NT2/D1 (cell line): ENCODE measurements at regions not wholly inside any gene's neighbourhood (a gene's known extent, or its start where the extent isn't known, plus 50 kb on each side); places are given as distances from the start of the nearest gene placed in this dataset.

Source experiments
- DNase-seq: peaks from one replicate; pipeline ENCODE4 v3.0.0-alpha.2; 2011; ENCODE audit warnings: low read depth, low spot score
- H3K27me3 ChIP-seq: 2 replicates; pipeline ENCODE4 v1.6.0; 2011; ENCODE audit warnings: mild to moderate bottlenecking; ENCODE audit not compliant: insufficient read length, insufficient read depth
- H3K36me3 ChIP-seq: 2 replicates; pipeline ENCODE4 v1.6.1; 2011; ENCODE audit warnings: mild to moderate bottlenecking, low read length, mixed read lengths; ENCODE audit not compliant: insufficient read depth, insufficient read length
- H3K4me1 ChIP-seq: 2 replicates; pipeline ENCODE4 v1.5.1; 2011; ENCODE audit not compliant: insufficient read depth, insufficient read length
- H3K4me3 ChIP-seq: 2 replicates; pipeline ENCODE4 v1.5.1; 2011; ENCODE audit warnings: low read depth; ENCODE audit not compliant: insufficient read length
- H3K9ac ChIP-seq: 2 replicates; pipeline ENCODE4 v1.6.0; 2011; ENCODE audit warnings: low read depth; ENCODE audit not compliant: insufficient read length
- H3K9me3 ChIP-seq: 2 replicates; pipeline ENCODE4 v1.5.1; 2011; ENCODE audit warnings: mild to moderate bottlenecking, low read length; ENCODE audit not compliant: insufficient read depth
- SUZ12 ChIP-seq: IDR thresholded peaks from 2 replicates; pipeline ENCODE4 v1.6.1; 2011; ENCODE audit not compliant: insufficient read length, insufficient read depth; ENCODE audit errors: extremely low read depth
- YY1 ChIP-seq: IDR thresholded peaks from 2 replicates; pipeline ENCODE4 v1.6.1; 2011; ENCODE audit not compliant: insufficient read length, insufficient read depth
- ZNF274 ChIP-seq: IDR thresholded peaks from 2 replicates; pipeline ENCODE4 v1.6.1; 2011; ENCODE audit warnings: mild to moderate bottlenecking, low read depth, low read length

GRCh38 chr1:189775343-189775742 lies 702.3 kb downstream of the BRINP3 start:
- Histone ChIP-seq H3K9ac (no peak overlapping the region), H3K36me3 (no peaks in the 10 kb centered on the region), H3K4me1 (no peaks in the 10 kb centered on the region), H3K27me3 (no peaks in the 10 kb centered on the region), H3K4me3 (no peak overlapping the region), H3K9me3 (no peaks in the 10 kb centered on the region)
- no peak for DNase-seq
- no peak for TF ChIP-seq SUZ12
- TF ChIP-seq YY1 = no peak
- no peak for TF ChIP-seq ZNF274

- H3K9ac ChIP-seq = no peak overlapping the region
- H3K4me3 ChIP-seq = no peak overlapping the region
- H3K4me1 ChIP-seq = no peaks in the 10 kb centered on the region
- H3K36me3 ChIP-seq = no peaks in the 10 kb centered on the region
- TF ChIP-seq ZNF274 (no peak), YY1 (no peak), SUZ12 (no peak)
- H3K9me3 ChIP-seq = no peaks in the 10 kb centered on the region
- H3K27me3 ChIP-seq = no peaks in the 10 kb centered on the region
- no peak for DNase-seq
These were observed 698.6 kb downstream of the BRINP3 start for GRCh38 chr1:189779034-189779433.

- no peak overlapping the region for H3K4me3 ChIP-seq
- no peak for DNase-seq
- no peaks in the 10 kb centered on the region for H3K36me3 ChIP-seq
- H3K4me1 ChIP-seq = no peaks in the 10 kb centered on the region
- H3K27me3 ChIP-seq = no peaks in the 10 kb centered on the region
- no peaks in the 10 kb centered on the region for H3K9me3 ChIP-seq
- no peak overlapping the region for H3K9ac ChIP-seq
- TF ChIP-seq SUZ12 (no peak), YY1 (no peak), ZNF274 (no peak)
These were observed 695.4 kb downstream of the BRINP3 start for GRCh38 chr1:189782295-189782694.

- no peak overlapping the region for H3K4me3 ChIP-seq
- no peak overlapping the region for H3K9ac ChIP-seq
- no peaks in the 10 kb centered on the region for H3K9me3 ChIP-seq
- no peaks in the 10 kb centered on the region for H3K4me1 ChIP-seq
- no peaks in the 10 kb centered on the region for H3K27me3 ChIP-seq
- no peak for TF ChIP-seq YY1
- no peak for TF ChIP-seq SUZ12
- TF ChIP-seq ZNF274 = no peak
- no peaks in the 10 kb centered on the region for H3K36me3 ChIP-seq
- no peak for DNase-seq
These were observed 694.2 kb downstream of the BRINP3 start for GRCh38 chr1:189783456-189783855.

- H3K36me3 ChIP-seq = no peaks in the 10 kb centered on the region
- DNase-seq = no peak
- H3K4me1 ChIP-seq = no peaks in the 10 kb centered on the region
- no peak for TF ChIP-seq YY1
- TF ChIP-seq ZNF274 = no peak
- TF ChIP-seq SUZ12 = no peak
- H3K9ac ChIP-seq = no peak overlapping the region
- H3K4me3 ChIP-seq = no peak overlapping the region
- no peaks in the 10 kb centered on the region for H3K9me3 ChIP-seq
- H3K27me3 ChIP-seq = no peaks in the 10 kb centered on the region
These were observed 690.9 kb downstream of the BRINP3 start for GRCh38 chr1:189786761-189787160.

- TF ChIP-seq ZNF274 = no peak
- no peak for TF ChIP-seq YY1
- no peak for TF ChIP-seq SUZ12
- Histone ChIP-seq H3K36me3 (no peaks in the 10 kb centered on the region), H3K9ac (no peak overlapping the region), H3K27me3 (no peaks in the 10 kb centered on the region), H3K9me3 (no peaks in the 10 kb centered on the region), H3K4me1 (no peaks in the 10 kb centered on the region), H3K4me3 (no peak overlapping the region)
- DNase-seq = no peak
These were observed 690.5 kb downstream of the BRINP3 start for GRCh38 chr1:189787201-189787600.

- Histone ChIP-seq H3K9ac (no peak overlapping the region), H3K36me3 (no peaks in the 10 kb centered on the region), H3K27me3 (no peaks in the 10 kb centered on the region), H3K4me3 (no peak overlapping the region), H3K9me3 (no peaks in the 10 kb centered on the region), H3K4me1 (no peaks in the 10 kb centered on the region)
- TF ChIP-seq YY1 (no peak), ZNF274 (no peak), SUZ12 (no peak)
- no peak for DNase-seq
These were observed 687.3 kb downstream of the BRINP3 start for GRCh38 chr1:189790335-189790734.

- Histone ChIP-seq H3K9me3 (no peaks in the 10 kb centered on the region), H3K9ac (no peak overlapping the region), H3K4me3 (no peak overlapping the region), H3K27me3 (no peaks in the 10 kb centered on the region), H3K4me1 (no peaks in the 10 kb centered on the region), H3K36me3 (no peaks in the 10 kb centered on the region)
- no peak for DNase-seq
- no peak for TF ChIP-seq SUZ12
- no peak for TF ChIP-seq YY1
- no peak for TF ChIP-seq ZNF274
These were observed 674.3 kb downstream of the BRINP3 start for GRCh38 chr1:189803364-189803763.
